ENCODE measurements at regions not wholly inside any gene's neighbourhood (a gene's known extent, or its start where the extent isn't known, plus 50 kb on each side); places are given as distances from the start of the nearest gene placed in this dataset.

- H3K4me1 ChIP-seq (ENCODE audit: control insufficient read depth, insufficient read depth, low read length) = no peaks in the 10 kb centered on the region
Observed at GRCh38 chr5:115439042-115439441, 105.5 kb downstream of the FEM1C start.

DNA sequence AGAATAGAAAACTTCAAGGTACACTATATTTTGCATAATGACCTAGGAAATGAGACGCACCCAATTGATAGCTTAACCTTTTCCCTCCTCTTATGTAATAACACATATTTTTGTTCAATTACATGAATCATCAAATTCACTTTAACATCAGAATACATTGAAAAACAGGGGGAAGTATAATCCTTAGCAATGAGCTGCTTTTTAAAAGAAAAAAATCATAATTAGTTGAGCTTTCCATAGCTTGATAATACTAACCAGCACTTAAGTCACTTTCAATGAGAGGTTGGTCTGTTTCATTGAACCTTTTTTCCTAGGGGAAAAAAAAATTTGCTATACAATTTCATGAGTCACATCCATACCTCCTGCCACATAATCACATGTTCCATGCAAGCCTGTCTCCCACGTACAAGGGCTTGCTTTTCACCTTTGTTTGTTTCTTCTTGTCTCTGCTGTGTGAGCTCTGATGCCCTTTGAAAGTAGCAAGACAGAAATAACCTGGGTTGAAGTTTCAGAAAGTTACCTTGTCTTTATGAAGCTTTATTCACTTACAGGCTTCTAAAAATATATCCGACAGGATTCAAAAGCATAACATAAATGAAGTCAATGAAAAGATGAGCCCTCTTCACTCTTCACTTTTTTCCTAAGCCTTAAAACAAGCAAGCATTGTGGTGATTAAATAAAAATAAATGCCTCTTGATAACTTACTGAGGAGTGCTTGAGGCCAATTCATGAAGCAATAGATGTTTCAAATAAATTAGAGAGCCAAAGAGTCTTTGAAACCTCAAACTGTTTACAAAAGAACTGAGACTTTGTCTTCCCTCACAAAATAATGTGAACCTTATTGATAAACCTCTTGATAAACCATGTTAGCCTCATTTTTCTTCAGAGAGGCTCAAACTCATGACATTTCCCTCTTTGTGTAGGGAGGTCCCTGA lies 108.5 kb downstream of the FEM1C start:
- no peaks in the 10 kb centered on the region for H3K4me1 ChIP-seq (ENCODE audit: control insufficient read depth, insufficient read depth, low read length)
- 80% methylated on average over 1 of the region's 3 CpGs for WGBS (ENCODE audit: insufficient coverage, low lambda C conversion rate)
- no peak for DNase-seq
- H3K27ac ChIP-seq (ENCODE audit: low read length) = no peak overlapping the region
- H3K27me3 ChIP-seq (ENCODE audit: control insufficient read depth, insufficient read depth, low read length) = no peaks in the 10 kb centered on the region
- peaks cover 5% of the 10 kb centered on the region for H3K9me3 ChIP-seq (ENCODE audit: control insufficient read depth, low read depth, low read length)
- H3K36me3 ChIP-seq (ENCODE audit: control insufficient read depth, insufficient read depth, low read length) = no peaks in the 10 kb centered on the region
- no peak overlapping the region for H3K4me3 ChIP-seq (ENCODE audit: low read length)

More at GRCh38 chr5:115439042-115439441, 105.5 kb downstream of the FEM1C start:
- DNase-seq = no peak
- Histone ChIP-seq H3K9me3 (ENCODE audit: control insufficient read depth, low read depth, low read length) (peaks cover 5% of the 10 kb centered on the region), H3K36me3 (ENCODE audit: control insufficient read depth, insufficient read depth, low read length) (no peaks in the 10 kb centered on the region), H3K4me3 (ENCODE audit: low read length) (no peak overlapping the region), H3K27me3 (ENCODE audit: control insufficient read depth, insufficient read depth, low read length) (no peaks in the 10 kb centered on the region), H3K27ac (ENCODE audit: low read length) (no peak overlapping the region)
- 94% methylated on average over 2 of the region's 2 CpGs for WGBS (ENCODE audit: insufficient coverage, low lambda C conversion rate)

GRCh38 chr5:115435065-115435777 lies 109.4 kb downstream of the FEM1C start:
- Histone ChIP-seq H3K4me1 (ENCODE audit: control insufficient read depth, insufficient read depth, low read length) (no peaks in the 10 kb centered on the region), H3K27ac (ENCODE audit: low read length) (no peak overlapping the region), H3K4me3 (ENCODE audit: low read length) (no peak overlapping the region), H3K9me3 (ENCODE audit: control insufficient read depth, low read depth, low read length) (no peaks in the 10 kb centered on the region), H3K36me3 (ENCODE audit: control insufficient read depth, insufficient read depth, low read length) (no peaks in the 10 kb centered on the region), H3K27me3 (ENCODE audit: control insufficient read depth, insufficient read depth, low read length) (no peaks in the 10 kb centered on the region)
- DNase-seq = no peak
- WGBS (ENCODE audit: insufficient coverage, low lambda C conversion rate) = 88% methylated on average over 1 of the region's 4 CpGs

- H3K4me3 ChIP-seq (ENCODE audit: low read length) = no peak overlapping the region
- no peaks in the 10 kb centered on the region for H3K27me3 ChIP-seq (ENCODE audit: control insufficient read depth, insufficient read depth, low read length)
- no peak for DNase-seq
- no peaks in the 10 kb centered on the region for H3K36me3 ChIP-seq (ENCODE audit: control insufficient read depth, insufficient read depth, low read length)
- H3K27ac ChIP-seq (ENCODE audit: low read length) = no peak overlapping the region
- no peaks in the 10 kb centered on the region for H3K9me3 ChIP-seq (ENCODE audit: control insufficient read depth, low read depth, low read length)
- no peaks in the 10 kb centered on the region for H3K4me1 ChIP-seq (ENCODE audit: control insufficient read depth, insufficient read depth, low read length)
Observed at GRCh38 chr5:115433918-115434317, 110.7 kb downstream of the FEM1C start.

- Histone ChIP-seq H3K4me3 (ENCODE audit: low read length) (no peak overlapping the region), H3K4me1 (ENCODE audit: control insufficient read depth, insufficient read depth, low read length) (no peaks in the 10 kb centered on the region), H3K27me3 (ENCODE audit: control insufficient read depth, insufficient read depth, low read length) (no peaks in the 10 kb centered on the region), H3K27ac (ENCODE audit: low read length) (no peak overlapping the region), H3K36me3 (ENCODE audit: control insufficient read depth, insufficient read depth, low read length) (no peaks in the 10 kb centered on the region), H3K9me3 (ENCODE audit: control insufficient read depth, low read depth, low read length) (no peaks in the 10 kb centered on the region)
- DNase-seq = no peak
Observed at GRCh38 chr5:115432691-115433090, 111.9 kb downstream of the FEM1C start.

DNA sequence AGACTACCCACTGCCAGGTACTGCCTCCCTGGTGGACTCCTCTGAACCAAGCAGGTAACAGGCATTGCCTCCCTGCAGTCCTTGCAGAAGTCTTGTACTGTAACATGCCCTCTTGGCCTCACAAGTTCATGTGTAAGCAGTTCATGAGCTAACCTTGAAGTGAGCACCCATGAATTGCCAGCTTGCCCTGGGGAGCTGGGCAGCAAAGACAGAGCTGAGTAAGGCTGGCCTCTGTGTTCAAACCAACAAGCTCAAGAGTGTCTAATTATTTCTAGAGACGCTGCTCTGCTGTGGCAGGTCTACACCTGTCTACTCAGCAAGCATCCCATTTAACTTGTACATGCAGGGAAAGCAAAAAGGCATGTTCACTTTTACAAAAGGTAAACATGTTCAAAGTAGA lies 113.5 kb downstream of the FEM1C start:
- Histone ChIP-seq H3K4me3 (ENCODE audit: low read length) (no peak overlapping the region), H3K9me3 (ENCODE audit: control insufficient read depth, low read depth, low read length) (no peaks in the 10 kb centered on the region), H3K4me1 (ENCODE audit: control insufficient read depth, insufficient read depth, low read length) (no peaks in the 10 kb centered on the region), H3K36me3 (ENCODE audit: control insufficient read depth, insufficient read depth, low read length) (no peaks in the 10 kb centered on the region), H3K27me3 (ENCODE audit: control insufficient read depth, insufficient read depth, low read length) (no peaks in the 10 kb centered on the region), H3K27ac (ENCODE audit: low read length) (no peak overlapping the region)
- WGBS (ENCODE audit: insufficient coverage, low lambda C conversion rate) = no CpG with 5 or more reads among the region's 1 CpG
- DNase-seq = peak in 1 of 2 donors; percentile 33

DNA sequence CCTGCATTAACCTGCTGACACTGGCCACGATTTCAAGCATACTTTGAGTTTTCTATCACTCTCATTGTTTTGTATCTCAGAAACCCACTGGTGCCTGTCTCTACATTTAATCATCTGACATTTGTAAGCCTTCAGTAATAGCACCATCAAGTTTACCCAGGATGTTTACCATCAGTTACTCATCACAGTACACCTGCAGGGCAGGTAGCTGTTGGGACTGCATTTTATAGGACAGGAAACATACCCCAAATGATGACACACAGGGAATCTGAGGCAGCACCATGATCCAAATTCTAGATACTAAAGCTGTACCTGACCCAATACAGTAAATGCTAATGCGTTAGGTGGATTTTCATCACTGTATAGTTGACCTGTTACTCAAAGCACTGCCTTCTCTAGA lies 114.2 kb downstream of the FEM1C start:
- WGBS (ENCODE audit: insufficient coverage, low lambda C conversion rate) = 63% methylated on average over 1 of the region's 2 CpGs
- Histone ChIP-seq H3K27ac (ENCODE audit: low read length) (no peak overlapping the region), H3K27me3 (ENCODE audit: control insufficient read depth, insufficient read depth, low read length) (no peaks in the 10 kb centered on the region), H3K9me3 (ENCODE audit: control insufficient read depth, low read depth, low read length) (no peaks in the 10 kb centered on the region), H3K4me3 (ENCODE audit: low read length) (no peak overlapping the region), H3K36me3 (ENCODE audit: control insufficient read depth, insufficient read depth, low read length) (no peaks in the 10 kb centered on the region), H3K4me1 (ENCODE audit: control insufficient read depth, insufficient read depth, low read length) (no peaks in the 10 kb centered on the region)
- no peak for DNase-seq

DNA sequence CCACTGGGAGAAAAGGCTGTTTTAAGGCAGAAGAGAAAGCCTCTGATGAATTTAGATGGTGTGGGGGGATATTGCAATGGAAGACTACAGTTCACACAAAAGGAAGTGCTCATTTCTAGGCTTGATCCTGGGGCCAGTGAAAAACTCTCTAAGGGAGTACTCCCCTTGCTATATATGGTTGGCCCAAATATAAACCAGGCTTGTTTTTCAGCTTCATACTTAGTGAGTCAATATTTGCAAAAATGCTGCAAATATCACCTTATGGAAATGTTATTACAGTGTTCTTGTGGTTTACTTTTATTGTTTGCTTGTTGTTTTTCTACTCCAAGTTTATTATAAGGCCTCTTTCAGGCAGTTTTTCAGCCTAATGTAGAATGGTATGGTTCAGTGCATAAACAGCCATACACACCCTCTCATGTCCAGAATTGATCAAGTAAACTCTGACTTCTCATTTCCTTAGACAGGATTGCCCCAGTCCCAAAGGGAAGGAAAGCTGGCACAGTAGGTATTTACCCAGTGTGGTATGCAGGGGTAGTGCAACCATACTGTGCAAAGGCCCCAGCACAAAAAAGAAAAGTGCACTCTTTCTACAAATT lies 115.1 kb downstream of the FEM1C start:
- DNase-seq = no peak
- H3K4me1 ChIP-seq (ENCODE audit: control insufficient read depth, insufficient read depth, low read length) = no peaks in the 10 kb centered on the region
- no peak overlapping the region for H3K4me3 ChIP-seq (ENCODE audit: low read length)
- H3K27ac ChIP-seq (ENCODE audit: low read length) = no peak overlapping the region
- no peaks in the 10 kb centered on the region for H3K27me3 ChIP-seq (ENCODE audit: control insufficient read depth, insufficient read depth, low read length)
- H3K36me3 ChIP-seq (ENCODE audit: control insufficient read depth, insufficient read depth, low read length) = no peaks in the 10 kb centered on the region
- no peaks in the 10 kb centered on the region for H3K9me3 ChIP-seq (ENCODE audit: control insufficient read depth, low read depth, low read length)

GRCh38 chr5:115428676-115429075 lies 115.9 kb downstream of the FEM1C start:
- Histone ChIP-seq H3K4me1 (ENCODE audit: control insufficient read depth, insufficient read depth, low read length) (no peaks in the 10 kb centered on the region), H3K4me3 (ENCODE audit: low read length) (no peak overlapping the region), H3K36me3 (ENCODE audit: control insufficient read depth, insufficient read depth, low read length) (no peaks in the 10 kb centered on the region), H3K27me3 (ENCODE audit: control insufficient read depth, insufficient read depth, low read length) (no peaks in the 10 kb centered on the region), H3K27ac (ENCODE audit: low read length) (no peak overlapping the region), H3K9me3 (ENCODE audit: control insufficient read depth, low read depth, low read length) (no peaks in the 10 kb centered on the region)
- WGBS (ENCODE audit: insufficient coverage, low lambda C conversion rate) = 89% methylated on average over 1 of the region's 2 CpGs
- no peak for DNase-seq

DNA sequence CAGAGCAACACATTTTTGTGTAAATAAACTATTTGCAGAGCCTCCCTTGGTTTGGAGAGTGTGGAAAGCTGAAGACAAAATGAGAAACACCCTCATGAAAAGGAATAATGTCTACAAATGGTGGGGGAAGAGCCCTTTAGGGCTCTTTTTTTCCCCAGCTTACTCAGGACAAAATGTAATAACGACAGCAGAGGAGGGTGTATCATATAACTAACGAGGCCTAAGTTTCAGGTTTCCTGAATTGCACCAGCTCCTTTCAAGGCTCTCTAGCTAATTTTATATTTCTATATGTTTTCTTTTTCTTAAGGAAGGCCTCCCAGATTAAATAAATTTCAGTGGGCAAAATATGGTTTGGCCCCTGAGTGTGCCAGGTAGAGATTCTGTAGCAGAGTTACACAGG lies 116.3 kb downstream of the FEM1C start:
- DNase-seq = no peak
- no peaks in the 10 kb centered on the region for H3K9me3 ChIP-seq (ENCODE audit: control insufficient read depth, low read depth, low read length)
- peaks cover 4% of the 10 kb centered on the region for H3K4me1 ChIP-seq (ENCODE audit: control insufficient read depth, insufficient read depth, low read length)
- no peaks in the 10 kb centered on the region for H3K27me3 ChIP-seq (ENCODE audit: control insufficient read depth, insufficient read depth, low read length)
- H3K4me3 ChIP-seq (ENCODE audit: low read length) = no peak overlapping the region
- no CpG with 5 or more reads among the region's 2 CpGs for WGBS (ENCODE audit: insufficient coverage, low lambda C conversion rate)
- no peak overlapping the region for H3K27ac ChIP-seq (ENCODE audit: low read length)
- no peaks in the 10 kb centered on the region for H3K36me3 ChIP-seq (ENCODE audit: control insufficient read depth, insufficient read depth, low read length)

All from large intestine (tissue), 3 donors.